HG03175 (cell line): ENCODE measurements at regions not wholly inside any gene's neighbourhood (a gene's known extent, or its start where the extent isn't known, plus 50 kb on each side); places are given as distances from the start of the nearest gene placed in this dataset.

Experiments used
- ATAC-seq: cut with Tn5 transposase; IDR thresholded peaks from one replicate; pipeline ENCODE4 v1.9.1; 2021; ENCODE audit warnings: mild to moderate bottlenecking, moderate library complexity; ENCODE audit not compliant: unreplicated experiment

GRCh38 chr5:145292278-145292677, 542.9 kb downstream of the PRELID2 start:
- no peak for ATAC-seq

- ATAC-seq: no peak
These were observed 551.9 kb downstream of the PRELID2 start for GRCh38 chr5:145283141-145283810.

- no peak for ATAC-seq
These were observed 554.3 kb downstream of the PRELID2 start for GRCh38 chr5:145280806-145281205.

- ATAC-seq: no peak
These were observed 554.9 kb downstream of the PRELID2 start for GRCh38 chr5:145280214-145280613.

GRCh38 chr5:145260670-145261069, 574.5 kb downstream of the PRELID2 start:
- no peak for ATAC-seq

- ATAC-seq: no peak
These were observed 587.4 kb downstream of the PRELID2 start for GRCh38 chr5:145247745-145248040.

GRCh38 chr5:145246961-145247744, 588.0 kb downstream of the PRELID2 start:
- ATAC-seq: no peak

GRCh38 chr5:145246379-145246778, 588.8 kb downstream of the PRELID2 start:
- no peak for ATAC-seq

- ATAC-seq: no peak
These were observed 589.8 kb downstream of the PRELID2 start for GRCh38 chr5:145245354-145245753.

- no peak for ATAC-seq
These were observed 590.4 kb downstream of the PRELID2 start for GRCh38 chr5:145244788-145245187.

- no peak for ATAC-seq
These were observed 590.9 kb downstream of the PRELID2 start for GRCh38 chr5:145244251-145244650.

- ATAC-seq: no peak
These were observed 592.1 kb downstream of the PRELID2 start for GRCh38 chr5:145243016-145243415.

GRCh38 chr5:145242551-145242950, 592.6 kb downstream of the PRELID2 start:
- ATAC-seq: no peak

GRCh38 chr5:145237843-145238242, 597.3 kb downstream of the PRELID2 start:
- no peak for ATAC-seq

GRCh38 chr5:145236983-145237382, 598.2 kb downstream of the PRELID2 start:
- no peak for ATAC-seq

GRCh38 chr5:145236127-145236526, 599.0 kb downstream of the PRELID2 start:
- no peak for ATAC-seq

GRCh38 chr5:145233461-145233860, 601.7 kb downstream of the PRELID2 start:
- ATAC-seq: no peak

- ATAC-seq: no peak
These were observed 604.4 kb downstream of the PRELID2 start for GRCh38 chr5:145230781-145231180.

GRCh38 chr5:145228564-145228963, 606.6 kb downstream of the PRELID2 start:
- ATAC-seq: no peak

GRCh38 chr5:145227881-145228280, 607.3 kb downstream of the PRELID2 start:
- no peak for ATAC-seq

- no peak for ATAC-seq
These were observed 608.4 kb downstream of the PRELID2 start for GRCh38 chr5:145226726-145227125.

- ATAC-seq: no peak
These were observed 609.6 kb downstream of the PRELID2 start for GRCh38 chr5:145225529-145225928.

GRCh38 chr5:145223582-145223981, 611.6 kb downstream of the PRELID2 start:
- no peak for ATAC-seq
